ENCODE measurements at regions not wholly inside any gene's neighbourhood (a gene's known extent, or its start where the extent isn't known, plus 50 kb on each side); places are given as distances from the start of the nearest gene placed in this dataset.

GRCh38 chr7:89857767-89858166, 296.5 kb upstream of the STEAP1 start:
- DNase-seq: no peak
- H3K27me3 Mint-ChIP-seq (ENCODE audit: unreplicated experiment): no peaks in the 10 kb centered on the region
- no TSS peak for BruUV-seq (replicated peaks)
- TF ChIP-seq CTCF (IDR thresholded peaks at IDR 0.05; ENCODE audit: unreplicated experiment): no peak
- H3K27ac Mint-ChIP-seq (ENCODE audit: unreplicated experiment): no peak overlapping the region
- H3K4me1 Mint-ChIP-seq (ENCODE audit: low read depth, unreplicated experiment): no peaks in the 10 kb centered on the region
- H3K9me3 Mint-ChIP-seq (ENCODE audit: low read depth, unreplicated experiment): no peaks in the 10 kb centered on the region
- CTCF ChIA-PET: no interaction called here
- intact Hi-C loops (cut with micrococcal nuclease; ENCODE audit: unreplicated experiment): no loop called here
- H3K4me3 Mint-ChIP-seq (ENCODE audit: low read depth, unreplicated experiment): no peak overlapping the region
- no peaks in the 10 kb centered on the region for H3K36me3 Mint-ChIP-seq (ENCODE audit: insufficient read depth, unreplicated experiment)

- H3K27me3 Mint-ChIP-seq (ENCODE audit: unreplicated experiment): no peaks in the 10 kb centered on the region
- no peak for TF ChIP-seq CTCF (IDR thresholded peaks at IDR 0.05; ENCODE audit: unreplicated experiment)
- no peaks in the 10 kb centered on the region for H3K4me1 Mint-ChIP-seq (ENCODE audit: low read depth, unreplicated experiment)
- H3K4me3 Mint-ChIP-seq (ENCODE audit: low read depth, unreplicated experiment): no peak overlapping the region
- CTCF ChIA-PET: no interaction called here
- no TSS peak for BruUV-seq (replicated peaks)
- intact Hi-C loops (cut with micrococcal nuclease; ENCODE audit: unreplicated experiment): no loop called here
- no peaks in the 10 kb centered on the region for H3K9me3 Mint-ChIP-seq (ENCODE audit: low read depth, unreplicated experiment)
- no peaks in the 10 kb centered on the region for H3K36me3 Mint-ChIP-seq (ENCODE audit: insufficient read depth, unreplicated experiment)
- no peak overlapping the region for H3K27ac Mint-ChIP-seq (ENCODE audit: unreplicated experiment)
- no peak for DNase-seq
Measured at GRCh38 chr7:89887489-89887888, 266.8 kb upstream of the STEAP1 start.

- no TSS peak for BruUV-seq (replicated peaks)
- no peak overlapping the region for H3K4me3 Mint-ChIP-seq (ENCODE audit: low read depth, unreplicated experiment)
- CTCF ChIA-PET: no interaction called here
- H3K27ac Mint-ChIP-seq (ENCODE audit: unreplicated experiment): no peak overlapping the region
- H3K36me3 Mint-ChIP-seq (ENCODE audit: insufficient read depth, unreplicated experiment): no peaks in the 10 kb centered on the region
- no peaks in the 10 kb centered on the region for H3K27me3 Mint-ChIP-seq (ENCODE audit: unreplicated experiment)
- TF ChIP-seq CTCF (IDR thresholded peaks at IDR 0.05; ENCODE audit: unreplicated experiment): no peak
- no peaks in the 10 kb centered on the region for H3K4me1 Mint-ChIP-seq (ENCODE audit: low read depth, unreplicated experiment)
- H3K9me3 Mint-ChIP-seq (ENCODE audit: low read depth, unreplicated experiment): no peaks in the 10 kb centered on the region
- DNase-seq: no peak
- intact Hi-C loops (cut with micrococcal nuclease; ENCODE audit: unreplicated experiment): no loop called here
Measured at GRCh38 chr7:89908736-89909135, 245.5 kb upstream of the STEAP1 start.

GRCh38 chr7:89914711-89915110, 239.6 kb upstream of the STEAP1 start:
- H3K4me3 Mint-ChIP-seq (ENCODE audit: low read depth, unreplicated experiment): no peak overlapping the region
- H3K27ac Mint-ChIP-seq (ENCODE audit: unreplicated experiment): no peak overlapping the region
- no peaks in the 10 kb centered on the region for H3K4me1 Mint-ChIP-seq (ENCODE audit: low read depth, unreplicated experiment)
- H3K36me3 Mint-ChIP-seq (ENCODE audit: insufficient read depth, unreplicated experiment): no peaks in the 10 kb centered on the region
- no peak for DNase-seq
- TF ChIP-seq CTCF (IDR thresholded peaks at IDR 0.05; ENCODE audit: unreplicated experiment): no peak
- intact Hi-C loops (cut with micrococcal nuclease; ENCODE audit: unreplicated experiment): no loop called here
- no peaks in the 10 kb centered on the region for H3K9me3 Mint-ChIP-seq (ENCODE audit: low read depth, unreplicated experiment)
- no peaks in the 10 kb centered on the region for H3K27me3 Mint-ChIP-seq (ENCODE audit: unreplicated experiment)
- no TSS peak for BruUV-seq (replicated peaks)
- CTCF ChIA-PET: no interaction called here

- H3K4me1 Mint-ChIP-seq (ENCODE audit: low read depth, unreplicated experiment): no peaks in the 10 kb centered on the region
- no peak for TF ChIP-seq CTCF (IDR thresholded peaks at IDR 0.05; ENCODE audit: unreplicated experiment)
- no TSS peak for BruUV-seq (replicated peaks)
- no peak for DNase-seq
- intact Hi-C loops (cut with micrococcal nuclease; ENCODE audit: unreplicated experiment): no loop called here
- no peak overlapping the region for H3K27ac Mint-ChIP-seq (ENCODE audit: unreplicated experiment)
- CTCF ChIA-PET: no interaction called here
- H3K9me3 Mint-ChIP-seq (ENCODE audit: low read depth, unreplicated experiment): no peaks in the 10 kb centered on the region
- H3K27me3 Mint-ChIP-seq (ENCODE audit: unreplicated experiment): no peaks in the 10 kb centered on the region
- H3K36me3 Mint-ChIP-seq (ENCODE audit: insufficient read depth, unreplicated experiment): no peaks in the 10 kb centered on the region
- H3K4me3 Mint-ChIP-seq (ENCODE audit: low read depth, unreplicated experiment): no peak overlapping the region
Measured at GRCh38 chr7:89926194-89926593, 228.1 kb upstream of the STEAP1 start.
